ENCODE measurements at regions not wholly inside any gene's neighbourhood (a gene's known extent, or its start where the extent isn't known, plus 50 kb on each side); places are given as distances from the start of the nearest gene placed in this dataset.

DNA sequence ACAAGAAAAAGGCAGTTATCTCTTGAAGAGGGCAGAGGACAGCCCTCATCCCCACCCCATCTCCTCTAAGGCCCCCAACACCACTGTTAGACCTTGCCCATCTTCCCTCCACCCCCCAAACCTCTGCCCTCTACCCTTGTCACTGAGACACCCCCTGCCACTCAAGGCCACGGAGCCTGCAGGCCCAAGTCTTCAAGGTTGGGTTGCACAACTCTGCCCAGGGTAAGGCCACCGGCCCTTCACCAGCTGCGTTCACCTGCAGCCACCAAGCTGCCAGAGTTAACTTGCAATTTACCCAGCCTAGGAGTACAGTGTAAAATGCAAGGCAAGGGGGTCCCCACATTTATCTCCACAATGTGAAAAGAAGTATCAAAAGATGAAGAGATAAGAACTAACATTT lies 128.7 kb upstream of the PKDCC start:
- TF ChIP-seq, protein P1, sequence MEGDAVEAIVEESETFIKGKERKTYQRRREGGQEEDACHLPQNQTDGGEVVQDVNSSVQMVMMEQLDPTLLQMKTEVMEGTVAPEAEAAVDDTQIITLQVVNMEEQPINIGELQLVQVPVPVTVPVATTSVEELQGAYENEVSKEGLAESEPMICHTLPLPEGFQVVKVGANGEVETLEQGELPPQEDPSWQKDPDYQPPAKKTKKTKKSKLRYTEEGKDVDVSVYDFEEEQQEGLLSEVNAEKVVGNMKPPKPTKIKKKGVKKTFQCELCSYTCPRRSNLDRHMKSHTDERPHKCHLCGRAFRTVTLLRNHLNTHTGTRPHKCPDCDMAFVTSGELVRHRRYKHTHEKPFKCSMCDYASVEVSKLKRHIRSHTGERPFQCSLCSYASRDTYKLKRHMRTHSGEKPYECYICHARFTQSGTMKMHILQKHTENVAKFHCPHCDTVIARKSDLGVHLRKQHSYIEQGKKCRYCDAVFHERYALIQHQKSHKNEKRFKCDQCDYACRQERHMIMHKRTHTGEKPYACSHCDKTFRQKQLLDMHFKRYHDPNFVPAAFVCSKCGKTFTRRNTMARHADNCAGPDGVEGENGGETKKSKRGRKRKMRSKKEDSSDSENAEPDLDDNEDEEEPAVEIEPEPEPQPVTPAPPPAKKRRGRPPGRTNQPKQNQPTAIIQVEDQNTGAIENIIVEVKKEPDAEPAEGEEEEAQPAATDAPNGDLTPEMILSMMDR (IDR thresholded peaks at IDR 0.05; ENCODE audit: low read length): no peak
- no peak for TF ChIP-seq EZH2 (optimal IDR thresholded peaks at IDR 0.05; ENCODE audit: low read depth, low read length)

All from MM.1S (cell line).